ENCODE measurements at regions not wholly inside any gene's neighbourhood (a gene's known extent, or its start where the extent isn't known, plus 50 kb on each side); places are given as distances from the start of the nearest gene placed in this dataset.
A peak's percentile ranks its signal among the peaks of the same experiment; 100 is the strongest.

DNA sequence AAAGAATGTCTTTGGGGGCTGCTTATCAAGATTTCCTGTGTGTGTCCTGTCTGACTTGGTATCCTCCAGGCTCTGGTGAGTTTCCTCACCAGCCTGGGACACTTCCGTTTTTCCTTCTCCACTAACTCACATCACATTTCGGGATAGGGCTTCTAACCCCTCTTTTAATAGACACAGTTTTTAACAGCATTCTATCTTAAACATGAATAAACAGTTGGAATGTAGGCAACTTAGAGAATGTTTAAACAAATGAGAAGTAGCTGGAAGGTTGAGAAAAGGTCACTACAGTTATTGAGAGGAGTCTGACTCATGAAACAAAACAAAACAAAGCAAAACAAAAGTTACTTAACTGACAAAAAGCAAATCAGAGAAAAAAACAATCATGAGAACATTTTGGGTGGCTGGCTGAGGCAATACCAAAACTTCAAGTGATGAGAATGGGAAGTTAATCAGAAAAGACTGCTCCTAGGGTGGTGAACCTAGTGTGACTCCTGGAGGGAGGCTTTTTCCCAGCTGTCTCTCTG lies 64.7 kb upstream of the CTSC start:
- Histone ChIP-seq H3K36me3 (no peaks in the 10 kb centered on the region), H3K4me3 (no peak overlapping the region), H3K4me1 (no peaks in the 10 kb centered on the region), H3K9me3 (no peaks in the 10 kb centered on the region), H3K27ac (peak overlapping the region in 1 of 2 donors; percentile 13), H3K27me3 (no peaks in the 10 kb centered on the region)
- TF ChIP-seq, protein P1, sequence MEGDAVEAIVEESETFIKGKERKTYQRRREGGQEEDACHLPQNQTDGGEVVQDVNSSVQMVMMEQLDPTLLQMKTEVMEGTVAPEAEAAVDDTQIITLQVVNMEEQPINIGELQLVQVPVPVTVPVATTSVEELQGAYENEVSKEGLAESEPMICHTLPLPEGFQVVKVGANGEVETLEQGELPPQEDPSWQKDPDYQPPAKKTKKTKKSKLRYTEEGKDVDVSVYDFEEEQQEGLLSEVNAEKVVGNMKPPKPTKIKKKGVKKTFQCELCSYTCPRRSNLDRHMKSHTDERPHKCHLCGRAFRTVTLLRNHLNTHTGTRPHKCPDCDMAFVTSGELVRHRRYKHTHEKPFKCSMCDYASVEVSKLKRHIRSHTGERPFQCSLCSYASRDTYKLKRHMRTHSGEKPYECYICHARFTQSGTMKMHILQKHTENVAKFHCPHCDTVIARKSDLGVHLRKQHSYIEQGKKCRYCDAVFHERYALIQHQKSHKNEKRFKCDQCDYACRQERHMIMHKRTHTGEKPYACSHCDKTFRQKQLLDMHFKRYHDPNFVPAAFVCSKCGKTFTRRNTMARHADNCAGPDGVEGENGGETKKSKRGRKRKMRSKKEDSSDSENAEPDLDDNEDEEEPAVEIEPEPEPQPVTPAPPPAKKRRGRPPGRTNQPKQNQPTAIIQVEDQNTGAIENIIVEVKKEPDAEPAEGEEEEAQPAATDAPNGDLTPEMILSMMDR (IDR thresholded peaks at IDR 0.05), result no peak
- TF ChIP-seq POLR2A (IDR thresholded peaks at IDR 0.05), result no peak
- DNase-seq, result no peak
- intact Hi-C loops (cut with DNase I; ENCODE audit: low total_unique reads), result no loop called here

- intact Hi-C loops (cut with DNase I; ENCODE audit: low total_unique reads), result no loop called here
- H3K4me1 ChIP-seq, result no peaks in the 10 kb centered on the region
- H3K9me3 ChIP-seq, result no peaks in the 10 kb centered on the region
- no peak for DNase-seq
- no peak for TF ChIP-seq POLR2A (IDR thresholded peaks at IDR 0.05)
- TF ChIP-seq, protein P1 (IDR thresholded peaks at IDR 0.05), result no peak
- H3K27ac ChIP-seq, result no peak overlapping the region
- H3K4me3 ChIP-seq, result no peak overlapping the region
- H3K36me3 ChIP-seq, result no peaks in the 10 kb centered on the region
- no peaks in the 10 kb centered on the region for H3K27me3 ChIP-seq
These were observed 61.4 kb upstream of the CTSC start for GRCh38 chr11:88398791-88399570.

GRCh38 chr11:88398372-88398771 lies 60.8 kb upstream of the CTSC start:
- no peaks in the 10 kb centered on the region for H3K9me3 ChIP-seq
- H3K27me3 ChIP-seq, result no peaks in the 10 kb centered on the region
- no peak for DNase-seq
- H3K4me3 ChIP-seq, result no peak overlapping the region
- H3K36me3 ChIP-seq, result no peaks in the 10 kb centered on the region
- no peaks in the 10 kb centered on the region for H3K4me1 ChIP-seq
- H3K27ac ChIP-seq, result no peak overlapping the region
- TF ChIP-seq, protein P1 (IDR thresholded peaks at IDR 0.05), result no peak
- no peak for TF ChIP-seq POLR2A (IDR thresholded peaks at IDR 0.05)
- intact Hi-C loops (cut with DNase I; ENCODE audit: low total_unique reads), result no loop called here

GRCh38 chr11:88390254-88390653 lies 52.7 kb upstream of the CTSC start:
- TF ChIP-seq, protein P1 (IDR thresholded peaks at IDR 0.05), result no peak
- no peak for TF ChIP-seq POLR2A (IDR thresholded peaks at IDR 0.05)
- H3K27me3 ChIP-seq, result no peaks in the 10 kb centered on the region
- intact Hi-C loops (cut with DNase I; ENCODE audit: low total_unique reads), result no loop called here
- no peaks in the 10 kb centered on the region for H3K9me3 ChIP-seq
- no peak overlapping the region for H3K27ac ChIP-seq
- no peak for DNase-seq
- H3K4me3 ChIP-seq, result no peak overlapping the region
- H3K36me3 ChIP-seq, result no peaks in the 10 kb centered on the region
- H3K4me1 ChIP-seq, result no peaks in the 10 kb centered on the region

DNA sequence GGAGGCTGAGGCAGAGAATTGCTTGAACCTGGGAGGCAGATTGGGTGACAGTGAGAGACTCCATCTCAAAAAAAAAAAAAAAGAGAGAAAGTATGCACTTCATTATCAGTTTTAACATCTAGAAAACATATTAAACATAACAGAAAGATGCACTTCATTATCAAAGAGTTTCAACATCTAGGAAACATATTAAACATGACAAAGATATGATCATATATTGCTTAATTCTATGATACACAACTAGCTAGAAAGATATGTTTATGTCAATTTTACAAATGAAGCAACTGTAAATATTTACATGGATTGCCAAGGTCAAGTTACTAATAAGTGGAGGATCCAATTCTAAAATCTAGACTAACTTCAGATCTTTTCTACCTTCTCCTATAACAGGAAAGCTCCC lies 50.4 kb upstream of the CTSC start:
- Histone ChIP-seq H3K9me3 (no peaks in the 10 kb centered on the region), H3K36me3 (no peaks in the 10 kb centered on the region), H3K27me3 (no peaks in the 10 kb centered on the region), H3K4me1 (no peaks in the 10 kb centered on the region), H3K4me3 (no peak overlapping the region), H3K27ac (no peak overlapping the region)
- intact Hi-C loops (cut with DNase I; ENCODE audit: low total_unique reads), result no loop called here
- no peak for DNase-seq
- TF ChIP-seq, protein P1 (IDR thresholded peaks at IDR 0.05), result no peak
- no peak for TF ChIP-seq POLR2A (IDR thresholded peaks at IDR 0.05)

Measured in uterus (tissue), 3 donors.